ENCODE measurements at regions not wholly inside any gene's neighbourhood (a gene's known extent, or its start where the extent isn't known, plus 50 kb on each side); places are given as distances from the start of the nearest gene placed in this dataset.
"Not testable (repeated sequence)": the region's sequence is repeated elsewhere in the genome, so short reads cannot be mapped to it uniquely, and the experiment has no call there.

- no peak for DNase-seq (ENCODE audit: low spot score)
Measured at GRCh38 chr13:48808683-48809082, 155.0 kb downstream of the CYSLTR2 start.

DNA sequence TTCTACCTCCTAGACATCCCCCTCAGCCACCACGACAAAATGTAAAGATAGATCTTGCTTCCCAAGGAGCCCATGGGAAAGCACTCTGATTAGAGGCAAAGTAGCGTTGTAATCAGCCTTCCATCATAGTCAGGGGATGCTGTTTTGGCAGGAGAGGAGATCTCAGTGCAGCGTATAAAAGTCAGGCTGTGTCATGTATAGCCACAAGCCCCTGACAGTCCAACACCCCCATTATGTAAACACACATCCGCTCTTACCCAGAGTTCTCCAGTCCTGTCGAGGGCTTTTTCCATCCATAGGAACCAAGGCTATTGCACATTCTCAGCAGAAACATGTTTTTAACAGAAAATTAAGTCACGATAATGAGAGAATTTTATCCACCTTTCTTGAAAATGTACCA, 156.3 kb downstream of the CYSLTR2 start:
- no peak for DNase-seq (ENCODE audit: low spot score)

DNA sequence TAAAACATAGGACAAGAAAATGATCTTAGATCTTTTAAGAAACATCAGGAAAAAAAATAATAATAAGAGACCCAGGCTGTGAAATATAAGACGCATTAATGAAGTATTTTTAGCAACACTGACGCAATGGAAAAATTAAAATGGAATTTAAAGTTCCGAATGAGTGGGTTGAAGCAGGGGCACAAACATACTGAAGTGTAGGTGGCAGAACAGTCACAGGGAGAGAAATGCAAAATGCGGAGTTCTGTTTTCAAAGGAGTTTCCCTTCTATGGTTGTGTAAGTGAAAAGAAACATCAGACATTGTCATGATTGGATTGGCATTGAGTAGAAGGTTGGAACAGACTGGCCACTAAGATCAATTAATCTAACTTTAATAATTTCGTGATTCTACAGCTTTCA, 159.8 kb downstream of the CYSLTR2 start:
- no peak for DNase-seq (ENCODE audit: low spot score)

GRCh38 chr13:48816700-48817099, 159.0 kb upstream of the FNDC3A start:
- no peak for DNase-seq (ENCODE audit: low spot score)

GRCh38 chr13:48817166-48817802, 158.4 kb upstream of the FNDC3A start:
- DNase-seq (ENCODE audit: low spot score), result peak; percentile 17

DNA sequence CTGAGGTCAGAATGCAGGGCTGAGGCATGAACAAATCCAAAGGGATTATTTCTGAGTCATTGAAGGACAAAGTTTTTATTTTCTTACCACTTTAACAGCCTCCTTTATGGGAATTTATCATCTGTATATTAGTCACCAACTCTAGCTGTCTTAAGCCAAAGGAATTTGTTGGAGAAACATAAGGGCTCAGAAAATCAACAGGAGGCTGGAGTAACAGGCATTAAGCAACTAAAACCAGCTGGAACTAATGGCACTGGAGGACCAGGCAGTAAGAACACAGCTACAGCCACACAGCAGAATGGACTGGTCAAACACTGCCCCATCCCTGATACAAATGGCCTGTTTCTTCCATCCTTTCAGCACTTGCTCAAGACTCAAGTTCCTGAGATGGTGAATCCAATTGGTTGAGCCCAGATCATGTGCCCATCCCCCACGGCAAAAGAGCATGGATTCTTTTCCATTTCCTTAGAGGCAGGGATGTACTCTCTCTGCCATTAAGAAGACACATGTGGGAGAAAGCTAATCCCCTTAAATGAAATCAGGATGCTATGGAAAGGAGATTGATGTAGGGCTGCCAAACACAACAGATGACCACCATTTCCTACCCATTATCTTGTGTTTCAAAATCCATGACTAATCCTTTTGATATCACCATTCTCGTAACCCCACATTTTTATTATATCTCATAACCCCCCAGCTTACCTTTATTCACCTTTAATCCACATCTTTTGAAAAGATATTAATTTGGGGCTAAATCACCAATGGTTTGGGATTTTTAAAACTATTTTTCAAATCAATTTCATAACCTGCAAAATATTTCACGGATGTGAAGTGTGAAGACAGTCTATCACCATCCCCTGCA, 157.0 kb upstream of the FNDC3A start:
- DNase-seq (ENCODE audit: low spot score), result no peak

GRCh38 chr13:48819376-48819775, 156.3 kb upstream of the FNDC3A start:
- DNase-seq (ENCODE audit: low spot score), result no peak

GRCh38 chr13:48819899-48820298, 155.8 kb upstream of the FNDC3A start:
- DNase-seq (ENCODE audit: low spot score), result no peak

GRCh38 chr13:48823526-48823925, 152.2 kb upstream of the FNDC3A start:
- DNase-seq (ENCODE audit: low spot score), result not testable (repeated sequence)

DNA sequence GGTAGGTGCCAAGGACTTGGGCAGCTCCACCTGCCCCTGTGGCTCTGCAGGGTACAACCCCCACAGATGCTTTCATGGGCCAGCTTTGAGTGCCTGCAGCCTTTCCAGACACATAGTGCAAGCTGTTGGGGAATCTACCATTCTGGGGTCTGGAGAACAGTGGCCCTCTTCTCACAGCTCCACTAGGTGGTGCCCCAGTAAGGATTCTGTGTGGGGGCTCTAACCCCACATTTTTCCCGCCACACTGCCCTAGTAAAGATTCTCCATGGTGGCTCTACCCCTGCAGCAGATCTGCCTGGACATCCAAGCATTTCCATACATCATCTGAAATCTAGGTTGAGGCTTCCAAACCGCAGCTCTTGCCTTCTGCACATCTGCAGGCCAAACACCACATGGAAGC, 149.7 kb upstream of the FNDC3A start:
- no peak for DNase-seq (ENCODE audit: low spot score)

- DNase-seq (ENCODE audit: low spot score), result not testable (repeated sequence)
Measured at GRCh38 chr13:48826922-48827454, 148.7 kb upstream of the FNDC3A start.

DNA sequence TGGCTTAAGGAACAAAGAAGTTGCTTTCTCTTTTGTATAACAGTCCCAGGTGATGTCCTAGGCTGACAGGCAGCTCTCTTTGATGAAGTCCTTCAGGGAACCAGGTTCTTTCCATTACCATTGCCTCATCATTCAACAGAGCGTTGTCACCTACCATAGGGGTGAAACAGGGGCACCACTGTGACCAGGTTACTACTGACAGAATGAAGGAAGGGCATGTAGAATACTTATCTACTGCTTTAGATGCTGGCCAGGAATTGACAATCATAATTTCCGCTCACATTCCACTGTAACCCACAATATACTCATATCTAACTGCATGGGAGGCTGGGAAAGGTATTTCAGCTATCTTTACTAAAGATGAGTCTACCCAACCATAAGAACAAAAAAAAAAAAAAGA, 148.0 kb upstream of the FNDC3A start:
- DNase-seq (ENCODE audit: low spot score), result no peak

GRCh38 chr13:48828962-48829411, 146.7 kb upstream of the FNDC3A start:
- DNase-seq (ENCODE audit: low spot score), result peak; percentile 44

DNA sequence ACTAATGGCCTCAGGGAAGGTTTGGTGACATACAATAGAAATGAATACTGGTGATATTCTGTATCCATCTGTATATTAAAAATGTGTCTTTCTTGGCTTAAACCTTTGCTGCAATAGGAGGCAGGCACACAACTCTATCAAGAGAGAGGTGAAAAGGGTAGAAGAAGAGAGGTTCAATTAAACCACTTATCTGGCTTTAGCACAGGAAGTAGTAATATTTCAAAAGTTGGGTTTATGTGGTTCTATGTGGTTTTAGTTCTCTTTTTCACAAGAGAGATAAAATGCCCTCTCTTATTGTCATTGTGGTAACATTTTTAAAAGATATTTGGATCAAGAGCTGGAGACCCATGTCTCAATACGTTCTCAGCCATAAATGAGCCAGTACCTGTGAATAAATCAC, 146.2 kb upstream of the FNDC3A start:
- no peak for DNase-seq (ENCODE audit: low spot score)

DNA sequence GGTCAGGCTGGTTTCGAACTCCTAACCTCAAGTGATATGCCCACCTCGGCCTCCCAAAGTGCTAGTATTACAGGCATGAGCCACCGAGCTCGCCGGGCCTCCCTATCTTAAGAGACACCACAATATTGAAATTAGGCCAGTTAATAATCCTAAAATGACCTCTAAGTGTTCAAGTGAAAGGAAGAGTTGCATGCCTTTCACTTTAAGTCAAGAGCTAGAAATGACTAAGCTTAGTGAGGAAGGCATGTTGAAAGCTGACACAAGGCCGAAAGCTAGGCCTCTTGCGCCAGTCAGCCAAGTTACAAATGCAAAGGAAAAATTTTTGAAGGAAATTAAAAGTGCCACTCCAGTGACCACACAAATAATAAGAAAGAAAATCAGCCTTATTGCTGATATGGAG, 144.5 kb upstream of the FNDC3A start:
- DNase-seq (ENCODE audit: low spot score), result no peak

DNA sequence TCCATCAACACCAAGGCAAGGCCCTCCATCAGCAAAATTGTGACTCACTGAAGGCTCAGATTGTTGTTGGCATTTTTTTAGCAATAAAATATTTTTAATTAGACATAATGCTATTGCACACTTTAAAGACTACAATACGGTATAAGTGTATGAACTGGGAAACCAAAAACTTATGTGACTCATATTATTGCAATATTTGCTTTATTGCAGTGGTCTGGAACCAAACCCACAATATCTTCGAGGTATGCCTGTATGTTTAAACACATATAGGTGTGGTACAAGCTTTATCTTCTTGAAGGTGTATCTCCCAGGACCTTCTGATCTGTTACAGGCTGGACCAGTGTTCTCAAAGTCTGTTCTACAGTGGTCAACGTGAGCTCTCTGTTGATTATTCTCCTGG, 142.3 kb upstream of the FNDC3A start:
- no peak for DNase-seq (ENCODE audit: low spot score)

- DNase-seq (ENCODE audit: low spot score), result not testable (repeated sequence)
Measured at GRCh38 chr13:48835326-48835725, 140.4 kb upstream of the FNDC3A start.

DNA sequence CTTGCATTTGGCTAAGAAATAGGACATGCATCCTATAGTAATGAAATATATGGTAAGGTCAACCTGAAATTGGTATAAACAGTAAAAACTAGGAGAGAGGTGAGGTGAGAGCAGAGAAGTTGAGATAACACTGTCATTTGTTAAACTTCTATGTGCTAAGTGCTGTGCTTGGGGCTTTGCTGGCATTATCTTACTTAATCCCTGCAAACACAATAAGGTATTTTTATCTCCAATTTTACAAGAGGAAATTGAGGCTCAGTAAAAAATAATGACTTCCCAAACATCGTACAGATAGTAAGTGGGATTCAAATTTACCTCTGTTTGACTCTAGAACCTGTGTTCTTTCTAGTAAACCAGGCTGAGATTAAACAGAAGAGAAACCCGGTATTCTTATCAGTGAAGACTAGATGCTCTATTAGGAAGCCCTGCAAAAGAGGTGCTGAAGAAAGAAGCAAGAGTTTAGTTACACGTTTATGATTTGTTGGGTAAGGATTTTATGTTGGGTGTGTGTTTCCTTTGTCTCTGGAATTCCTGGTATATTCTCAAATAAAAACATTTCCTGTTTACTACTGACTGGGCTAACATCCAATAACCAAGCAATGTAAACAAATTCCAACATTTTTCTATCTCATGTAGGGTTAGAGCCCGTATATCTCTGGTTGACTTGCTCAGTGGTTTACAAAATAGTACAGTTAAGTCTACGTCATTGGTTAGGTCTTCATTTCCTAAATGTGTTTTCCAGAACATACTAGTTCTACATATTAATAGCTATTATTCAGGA, 137.3 kb upstream of the FNDC3A start:
- no peak for DNase-seq (ENCODE audit: low spot score)

DNA sequence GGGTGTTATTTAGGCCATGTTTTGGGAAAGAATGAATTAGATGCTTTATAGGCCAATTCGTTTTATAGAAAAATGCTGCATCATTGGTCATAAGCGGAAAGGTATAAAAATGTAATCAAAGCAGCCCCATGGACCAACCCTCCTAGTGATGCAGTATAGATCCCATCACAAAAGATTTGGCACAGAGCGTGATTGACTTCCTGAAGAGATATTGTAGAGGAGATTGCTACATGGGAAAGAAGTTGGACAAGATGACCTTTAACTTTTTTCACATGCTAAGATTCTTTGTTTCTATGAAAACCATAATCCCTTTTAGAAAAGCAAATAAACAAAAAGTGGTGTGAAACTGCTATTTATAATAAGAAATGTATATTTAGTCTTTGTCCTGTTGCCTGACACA, 136.5 kb upstream of the FNDC3A start:
- DNase-seq (ENCODE audit: low spot score), result no peak

DNA sequence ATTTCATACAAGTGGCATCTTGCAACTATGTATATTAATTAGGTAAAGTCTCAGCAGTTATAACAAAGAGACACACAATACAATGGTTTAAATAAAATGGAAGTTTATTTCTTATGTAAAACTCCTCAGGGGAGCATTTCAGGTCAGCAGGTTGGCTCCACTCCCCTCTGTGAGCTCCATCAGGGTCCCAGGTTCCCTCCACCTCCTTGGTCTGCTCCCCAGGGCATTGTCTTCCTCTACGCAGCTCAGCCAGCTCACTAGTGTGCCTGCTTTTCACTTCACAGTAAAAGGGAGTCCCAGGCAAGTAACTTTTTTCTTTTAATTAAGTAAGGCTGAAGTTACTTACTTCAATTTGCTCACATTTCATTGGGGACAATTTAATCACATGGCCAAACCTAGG, 135.3 kb upstream of the FNDC3A start:
- no peak for DNase-seq (ENCODE audit: low spot score)

DNA sequence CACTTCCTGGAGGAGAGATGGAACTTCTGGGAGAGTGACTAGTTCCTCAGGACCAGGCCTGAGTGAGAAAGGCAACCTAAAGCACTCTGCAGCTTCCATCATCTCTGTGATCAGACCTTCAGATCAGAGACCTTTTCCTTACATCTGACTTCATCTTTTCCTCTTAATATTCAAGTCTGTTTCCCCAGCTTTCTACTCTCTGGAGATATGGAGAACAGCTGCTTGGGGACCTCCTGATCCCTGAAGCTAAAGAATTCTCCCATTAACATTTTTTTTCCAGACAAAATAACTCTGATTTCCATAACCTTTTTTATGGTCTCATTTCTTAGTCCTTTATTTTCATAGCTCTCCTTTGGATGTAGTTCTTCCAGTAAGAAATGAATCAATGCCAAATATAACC, 133.4 kb upstream of the FNDC3A start:
- no peak for DNase-seq (ENCODE audit: low spot score)

DNA sequence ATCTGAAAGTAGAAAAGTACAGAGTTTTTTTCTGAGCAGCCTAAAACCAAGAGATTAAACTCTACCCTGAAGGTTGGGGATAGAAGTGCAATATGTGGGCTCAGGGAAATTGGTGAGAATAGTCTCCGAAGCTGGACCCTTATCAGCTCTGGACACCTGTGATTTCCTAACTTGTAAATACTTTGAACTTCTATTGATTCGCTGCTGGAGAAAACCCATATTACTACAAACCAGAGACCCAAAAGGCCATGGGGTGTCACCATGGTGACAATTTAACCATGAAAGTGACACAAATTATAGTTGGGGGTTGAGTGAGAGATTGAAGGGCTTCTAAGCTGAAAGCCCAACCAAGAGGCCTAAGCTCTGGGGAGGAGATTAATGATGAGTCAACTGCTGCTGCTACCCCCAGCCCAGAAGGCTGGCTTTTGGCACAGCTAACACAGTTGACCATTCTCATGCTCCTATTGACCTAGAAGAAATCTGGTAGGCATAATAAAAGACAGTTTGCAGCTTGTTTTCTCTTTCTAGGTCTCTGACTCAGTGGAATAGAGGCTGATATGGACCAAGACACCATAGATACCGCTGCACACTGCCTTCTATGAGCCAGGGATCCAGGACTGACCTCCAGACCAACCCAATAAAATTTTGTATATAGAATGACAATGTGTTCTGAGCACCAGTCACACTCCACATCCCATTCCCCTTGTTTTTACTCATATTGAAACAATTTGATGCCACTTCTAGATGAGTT, 131.9 kb upstream of the FNDC3A start:
- no peak for DNase-seq (ENCODE audit: low spot score)
